ENCODE measurements at regions not wholly inside any gene's neighbourhood (a gene's known extent, or its start where the extent isn't known, plus 50 kb on each side); places are given as distances from the start of the nearest gene placed in this dataset.
A peak's percentile ranks its signal among the peaks of the same experiment; 100 is the strongest.

DNA sequence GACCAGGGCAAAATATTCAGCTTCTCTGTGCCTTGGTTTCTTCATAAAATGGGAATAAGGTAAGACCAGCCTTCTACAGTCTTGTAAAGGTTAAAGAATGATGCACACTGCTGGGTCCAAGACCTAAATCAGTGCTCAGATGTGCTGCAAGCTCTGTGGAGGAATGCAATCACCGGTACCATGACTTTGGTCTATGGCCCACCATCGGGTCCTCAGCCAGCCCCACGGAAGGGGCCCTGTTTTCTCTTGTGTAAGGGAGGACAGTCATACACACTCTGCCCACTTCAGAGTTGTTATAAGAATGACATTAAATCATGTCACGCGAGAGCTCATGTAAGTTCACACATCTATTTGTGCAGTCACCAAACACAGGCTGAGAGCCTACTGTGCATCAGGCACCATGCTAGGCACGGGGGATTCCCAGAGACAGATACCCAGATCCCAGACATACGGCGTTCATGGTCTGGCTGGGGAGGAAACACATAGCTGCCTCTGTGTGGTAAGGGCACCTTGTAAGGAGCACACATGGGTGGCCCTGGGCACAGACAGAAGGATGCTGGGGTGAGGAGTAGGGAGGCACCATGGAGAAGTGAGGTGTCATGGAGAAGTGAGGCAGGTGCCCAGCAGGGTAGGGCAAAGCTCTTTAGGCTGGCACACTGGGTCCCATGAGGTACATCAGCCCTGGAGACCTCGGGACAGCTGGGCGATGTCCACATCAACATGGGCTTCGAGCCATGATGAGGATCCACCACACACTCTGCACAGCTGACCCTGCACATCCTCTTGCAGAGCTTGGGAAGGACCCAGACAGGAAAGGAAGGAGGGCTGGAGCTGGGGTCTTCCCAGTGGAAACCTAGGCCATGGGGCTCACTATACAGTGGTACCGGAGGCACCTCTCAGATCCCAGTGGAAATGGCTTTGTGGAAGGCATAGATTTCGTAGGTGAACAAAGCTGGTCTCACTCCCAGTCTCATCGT, 190.4 kb upstream of the DIO3 start:
- peak in 1 of 2 donors; percentile 5 for ATAC-seq
- TF ChIP-seq, protein P1, sequence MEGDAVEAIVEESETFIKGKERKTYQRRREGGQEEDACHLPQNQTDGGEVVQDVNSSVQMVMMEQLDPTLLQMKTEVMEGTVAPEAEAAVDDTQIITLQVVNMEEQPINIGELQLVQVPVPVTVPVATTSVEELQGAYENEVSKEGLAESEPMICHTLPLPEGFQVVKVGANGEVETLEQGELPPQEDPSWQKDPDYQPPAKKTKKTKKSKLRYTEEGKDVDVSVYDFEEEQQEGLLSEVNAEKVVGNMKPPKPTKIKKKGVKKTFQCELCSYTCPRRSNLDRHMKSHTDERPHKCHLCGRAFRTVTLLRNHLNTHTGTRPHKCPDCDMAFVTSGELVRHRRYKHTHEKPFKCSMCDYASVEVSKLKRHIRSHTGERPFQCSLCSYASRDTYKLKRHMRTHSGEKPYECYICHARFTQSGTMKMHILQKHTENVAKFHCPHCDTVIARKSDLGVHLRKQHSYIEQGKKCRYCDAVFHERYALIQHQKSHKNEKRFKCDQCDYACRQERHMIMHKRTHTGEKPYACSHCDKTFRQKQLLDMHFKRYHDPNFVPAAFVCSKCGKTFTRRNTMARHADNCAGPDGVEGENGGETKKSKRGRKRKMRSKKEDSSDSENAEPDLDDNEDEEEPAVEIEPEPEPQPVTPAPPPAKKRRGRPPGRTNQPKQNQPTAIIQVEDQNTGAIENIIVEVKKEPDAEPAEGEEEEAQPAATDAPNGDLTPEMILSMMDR (IDR thresholded peaks at IDR 0.05), result no peak
- no peaks in the 10 kb centered on the region for H3K27me3 ChIP-seq (ENCODE audit: low read depth)
- DNase-seq, result no peak
- intact Hi-C loops (cut with DNase I), result no loop called here
- no peak overlapping the region for H3K4me3 ChIP-seq
- H3K27ac ChIP-seq, result peak overlapping the region; percentile 53
- H3K4me1 ChIP-seq, result no peaks in the 10 kb centered on the region
- no peaks in the 10 kb centered on the region for H3K9me3 ChIP-seq
- no peaks in the 10 kb centered on the region for H3K36me3 ChIP-seq

DNA sequence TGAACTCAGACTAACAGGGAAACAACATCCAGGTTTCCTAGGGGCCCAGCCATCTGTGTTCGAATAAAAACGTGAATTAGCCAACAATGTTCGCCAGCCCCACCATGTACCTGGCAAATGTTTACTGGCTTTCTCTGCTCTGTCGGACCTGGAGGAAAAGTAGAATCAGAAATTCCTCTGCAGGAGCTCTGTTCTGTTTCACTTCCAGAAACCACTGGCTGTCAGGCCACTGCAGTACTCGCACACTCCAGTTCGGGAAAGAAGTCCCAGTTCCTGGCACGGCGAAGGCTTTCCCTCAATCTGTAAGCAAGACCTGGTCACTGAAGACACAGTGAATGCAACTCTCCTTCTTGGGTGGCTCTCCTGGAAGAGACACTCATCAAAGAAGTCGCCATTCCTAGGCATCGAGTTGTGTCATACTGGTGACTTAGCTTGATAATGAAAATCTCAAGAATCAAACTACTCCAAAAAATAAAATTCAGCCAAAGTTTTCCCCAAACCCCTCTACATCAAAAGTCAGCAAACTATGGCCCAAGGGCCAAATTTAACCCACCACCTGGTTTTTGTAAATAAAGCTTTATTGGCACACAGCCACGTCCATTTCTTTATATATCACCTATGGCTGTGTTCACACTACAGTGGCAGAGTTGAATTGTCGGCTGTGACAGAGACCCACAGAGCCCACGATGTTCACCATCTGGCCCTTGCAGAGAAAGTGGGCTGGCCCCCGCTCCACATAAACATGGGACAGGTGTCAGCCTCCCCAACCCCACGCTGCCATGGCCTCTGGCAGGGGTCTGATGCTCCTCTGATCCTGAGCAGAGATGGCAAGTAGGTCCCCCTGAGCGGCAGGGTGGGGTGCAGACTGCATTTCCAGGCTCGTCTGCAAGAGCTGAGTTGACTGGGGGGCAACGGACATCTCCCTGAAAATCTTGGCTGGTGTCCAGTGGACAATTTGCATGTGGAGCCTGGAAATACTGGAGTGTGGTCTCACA, 189.2 kb upstream of the DIO3 start:
- Histone ChIP-seq H3K27ac (no peak overlapping the region), H3K9me3 (no peaks in the 10 kb centered on the region), H3K4me1 (no peaks in the 10 kb centered on the region), H3K36me3 (no peaks in the 10 kb centered on the region), H3K27me3 (ENCODE audit: low read depth) (no peaks in the 10 kb centered on the region), H3K4me3 (no peak overlapping the region)
- intact Hi-C loops (cut with DNase I), result no loop called here
- TF ChIP-seq, protein P1 (IDR thresholded peaks at IDR 0.05), result no peak
- DNase-seq, result no peak
- no peak for ATAC-seq

DNA sequence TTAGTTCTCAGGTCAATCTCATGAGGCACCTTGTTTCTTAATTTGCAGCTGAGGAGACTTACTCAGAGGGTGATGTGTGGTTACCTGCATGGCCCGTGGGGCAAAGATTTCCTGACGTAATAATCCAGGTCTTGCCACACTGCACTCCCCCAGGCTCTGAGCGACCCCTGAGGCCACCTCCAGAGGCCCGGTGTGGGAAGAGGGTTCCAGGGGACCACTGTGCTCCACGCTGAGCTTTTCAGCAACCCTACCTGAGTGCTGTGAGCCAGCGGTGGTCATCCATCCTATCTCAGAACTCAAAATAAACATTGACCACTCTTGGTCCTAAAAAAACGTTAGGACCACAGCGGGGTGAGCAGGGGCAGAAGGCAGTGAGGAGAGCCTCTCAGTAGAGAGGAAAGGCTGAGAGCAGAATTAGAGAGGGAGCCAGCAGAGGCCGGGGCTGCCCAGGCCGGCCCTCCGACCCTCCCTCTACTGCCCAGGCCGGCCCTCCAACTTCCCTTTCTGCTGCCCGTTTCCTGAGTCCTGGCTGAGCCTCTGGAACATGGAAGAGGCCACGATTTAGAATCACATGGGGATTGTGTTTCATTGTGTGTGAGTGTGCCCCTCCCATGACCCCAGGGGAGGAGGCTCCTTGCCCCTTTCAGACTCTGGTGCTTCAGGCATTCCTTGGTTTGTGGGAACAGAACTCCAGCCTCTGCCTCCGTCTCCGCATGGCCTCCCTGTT, 188.2 kb upstream of the DIO3 start:
- no peak overlapping the region for H3K4me3 ChIP-seq
- TF ChIP-seq, protein P1 (IDR thresholded peaks at IDR 0.05), result no peak
- ATAC-seq, result no peak
- H3K9me3 ChIP-seq, result no peaks in the 10 kb centered on the region
- no peaks in the 10 kb centered on the region for H3K36me3 ChIP-seq
- no peak overlapping the region for H3K27ac ChIP-seq
- no peaks in the 10 kb centered on the region for H3K4me1 ChIP-seq
- DNase-seq, result no peak
- intact Hi-C loops (cut with DNase I), result no loop called here
- no peaks in the 10 kb centered on the region for H3K27me3 ChIP-seq (ENCODE audit: low read depth)

DNA sequence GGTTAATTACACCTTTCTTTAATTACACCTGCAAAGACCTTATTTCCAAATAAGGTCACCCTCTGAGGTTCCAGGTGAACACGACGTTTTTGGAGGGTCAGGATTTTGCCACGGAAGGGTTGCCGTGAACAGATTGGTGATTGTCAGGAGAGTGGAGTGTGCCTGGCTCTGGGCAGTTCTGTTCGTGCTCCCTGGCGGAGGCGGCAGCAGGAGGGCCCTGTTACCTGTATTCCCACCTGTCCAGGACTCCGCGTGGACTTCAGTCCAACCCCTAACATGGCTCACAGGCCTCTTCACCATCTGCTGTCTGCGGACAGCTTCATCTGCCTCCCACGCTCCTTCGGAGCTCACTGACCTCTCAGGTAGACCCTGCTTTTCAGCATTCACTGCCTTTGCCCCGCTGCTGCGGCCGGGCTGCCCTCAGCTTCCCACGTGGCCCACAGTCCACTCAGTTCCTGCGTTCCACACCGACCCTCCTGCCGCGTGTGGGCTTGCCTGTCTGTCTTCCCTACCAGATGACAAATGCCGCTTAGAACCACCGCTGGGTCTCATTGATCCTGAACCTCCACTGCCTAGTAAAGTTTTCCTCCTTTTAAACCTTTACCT, 187.5 kb upstream of the DIO3 start:
- ATAC-seq, result no peak
- intact Hi-C loops (cut with DNase I), result no loop called here
- no peaks in the 10 kb centered on the region for H3K36me3 ChIP-seq
- H3K27ac ChIP-seq, result no peak overlapping the region
- DNase-seq, result no peak
- no peaks in the 10 kb centered on the region for H3K9me3 ChIP-seq
- H3K27me3 ChIP-seq (ENCODE audit: low read depth), result no peaks in the 10 kb centered on the region
- TF ChIP-seq, protein P1 (IDR thresholded peaks at IDR 0.05), result no peak
- no peaks in the 10 kb centered on the region for H3K4me1 ChIP-seq
- H3K4me3 ChIP-seq, result no peak overlapping the region

All from lower lobe of right lung (tissue), 2 donors.